ENCODE measurements at regions not wholly inside any gene's neighbourhood (a gene's known extent, or its start where the extent isn't known, plus 50 kb on each side); places are given as distances from the start of the nearest gene placed in this dataset.

DNA sequence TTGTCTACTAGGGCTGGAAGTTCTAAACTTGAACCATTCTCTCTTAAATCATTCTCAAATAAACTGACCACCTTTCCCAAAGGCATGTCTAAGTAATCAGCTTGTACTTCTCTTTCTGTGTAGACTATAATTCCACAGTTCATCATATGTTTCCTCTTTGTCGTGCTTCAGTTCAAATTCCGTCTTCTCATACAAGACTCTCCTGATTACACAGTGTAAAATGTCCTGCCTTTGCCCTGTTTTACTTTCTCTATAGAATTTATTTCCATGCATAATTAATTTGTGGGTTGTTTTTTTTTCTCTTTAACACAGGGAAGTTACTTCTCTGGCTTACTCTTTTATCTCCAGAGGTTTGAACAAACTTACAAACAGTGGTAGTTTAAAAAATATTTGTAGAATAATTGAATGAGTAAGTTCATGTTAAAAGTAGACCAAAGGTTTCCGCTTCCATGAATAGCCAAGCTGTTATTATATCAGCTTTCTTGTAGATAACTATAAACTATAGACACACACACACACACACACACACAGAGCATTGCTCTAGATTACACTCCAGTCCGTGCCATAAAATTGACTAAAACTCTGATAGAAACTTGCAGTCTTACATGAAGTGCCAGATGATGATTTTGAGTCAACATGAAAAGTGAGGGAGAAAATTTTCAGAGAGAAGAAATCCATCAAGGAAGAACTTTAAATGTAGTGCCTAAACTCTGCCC lies 119.0 kb downstream of the SUCNR1 start:
- no peak for DNase-seq (ENCODE audit: low read depth in 1 of 2, low spot score in 1 of 2)

DNA sequence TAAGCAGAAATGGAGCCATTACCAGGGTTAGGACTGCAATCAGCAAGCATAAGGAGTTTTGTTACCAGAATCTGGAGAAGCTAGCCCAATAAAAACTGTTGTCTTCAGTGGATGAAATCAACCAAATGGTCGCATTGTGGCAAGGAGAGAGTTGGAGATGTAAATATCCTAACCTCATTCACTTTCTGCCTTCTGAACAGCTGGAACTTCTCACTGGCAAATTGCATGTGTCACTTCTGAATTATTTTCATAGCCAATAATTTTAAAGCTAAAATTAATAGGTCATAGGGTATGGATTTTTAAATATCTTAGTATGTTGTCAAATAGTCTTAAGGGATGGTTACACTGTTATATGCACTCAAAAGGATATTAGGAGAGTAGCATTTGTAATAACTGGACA lies 121.6 kb downstream of the SUCNR1 start:
- no peak for DNase-seq (ENCODE audit: low read depth in 1 of 2, low spot score in 1 of 2)

DNA sequence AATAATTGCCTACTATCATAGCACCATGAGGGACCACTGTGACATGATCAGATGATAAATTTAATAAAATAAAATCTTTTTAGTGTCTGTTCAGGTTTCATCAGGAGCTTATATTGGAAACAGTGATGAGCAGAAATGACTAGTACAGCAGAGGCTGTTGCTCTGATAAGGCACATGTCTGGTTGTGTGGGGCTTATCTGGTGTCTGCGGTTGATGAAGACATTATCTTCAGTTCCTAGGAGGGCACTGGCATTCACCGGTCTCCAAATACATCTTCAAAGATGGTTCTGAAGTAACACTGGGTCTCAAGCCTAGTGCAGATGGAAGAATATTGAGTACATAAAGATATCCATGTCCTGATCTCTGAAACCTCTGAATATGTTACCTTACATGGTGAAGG lies 125.3 kb downstream of the SUCNR1 start:
- DNase-seq (ENCODE audit: low read depth in 1 of 2, low spot score in 1 of 2): no peak

DNA sequence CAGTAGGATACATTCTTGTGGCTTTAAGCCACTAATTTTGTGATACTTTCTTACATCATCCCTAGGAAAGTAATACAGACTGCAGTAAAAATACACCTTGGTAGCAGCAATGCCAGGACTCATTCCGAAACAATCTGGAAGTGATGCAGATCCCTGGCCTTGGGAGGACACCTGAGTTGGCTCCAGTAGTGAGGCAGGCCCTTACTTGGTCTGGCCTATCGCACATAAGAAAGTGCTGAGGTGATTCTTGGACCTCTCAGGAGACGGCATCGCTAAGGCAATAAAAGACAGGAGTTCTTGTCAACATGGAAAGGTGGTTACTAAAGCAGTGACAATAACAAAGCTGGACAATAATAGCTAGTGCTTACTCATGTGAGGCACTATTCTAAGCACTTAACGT lies 126.5 kb downstream of the SUCNR1 start:
- no peak for DNase-seq (ENCODE audit: low read depth in 1 of 2, low spot score in 1 of 2)

DNA sequence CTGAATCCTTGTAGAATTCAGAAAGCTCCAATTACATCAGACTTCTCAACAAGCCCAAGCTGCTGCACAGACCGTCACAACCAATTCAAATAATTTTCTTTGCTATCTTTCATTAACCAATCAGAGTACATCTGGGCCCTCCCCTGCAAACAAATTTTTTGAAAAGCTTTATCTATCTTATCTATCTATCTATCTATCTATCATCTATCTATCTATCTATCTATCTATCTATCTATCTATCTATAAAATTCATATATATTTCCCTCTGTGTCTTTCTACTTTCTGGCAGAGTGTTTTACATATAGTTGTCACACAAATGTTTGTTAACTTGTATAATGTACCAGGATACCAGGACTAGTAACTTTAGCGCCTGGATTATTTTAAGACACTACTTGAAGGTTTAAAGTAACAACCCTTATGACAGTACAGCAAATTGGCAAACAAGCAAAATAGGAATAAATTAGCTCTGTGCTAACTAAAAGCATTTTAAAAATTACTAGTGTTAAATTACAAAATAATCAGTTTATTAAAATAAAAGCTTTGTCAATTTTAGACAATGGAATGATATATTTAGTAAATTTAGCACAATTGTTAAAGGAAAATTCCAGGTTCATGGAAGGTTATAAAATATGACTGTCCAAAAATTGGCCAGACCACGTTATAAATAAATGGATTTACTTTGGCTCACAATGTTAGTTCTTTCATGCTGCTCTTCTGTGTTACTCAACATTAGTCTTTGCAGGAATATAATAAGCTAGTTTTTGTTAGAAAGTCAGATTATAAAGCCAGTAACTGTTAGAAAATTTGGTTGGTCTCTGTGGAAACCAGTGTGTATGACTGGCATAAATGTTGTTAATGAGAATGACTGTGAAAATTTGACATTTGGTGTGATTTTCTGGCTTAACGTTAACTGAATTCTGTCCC lies 138.6 kb downstream of the SUCNR1 start:
- no peak for DNase-seq (ENCODE audit: low read depth in 1 of 2, low spot score in 1 of 2)

DNA sequence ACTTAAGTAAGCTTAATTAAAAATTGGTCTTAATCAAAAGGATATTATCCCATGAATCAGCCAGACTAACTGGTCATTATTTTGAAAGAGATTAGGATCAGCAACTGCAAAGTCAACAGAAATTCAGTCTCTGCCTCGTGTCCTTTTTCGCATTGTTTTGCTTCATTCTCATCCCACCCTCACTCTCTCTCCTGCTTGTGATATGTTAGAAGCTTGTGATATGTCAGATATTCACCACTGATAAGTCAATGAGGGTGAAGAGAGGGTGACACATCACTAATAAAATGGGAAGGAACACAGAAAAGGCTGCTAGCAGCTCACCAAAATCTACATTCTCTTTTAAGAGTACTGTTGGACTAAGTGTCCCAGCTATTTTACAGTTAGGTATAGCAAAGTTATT lies 146.1 kb downstream of the SUCNR1 start:
- DNase-seq (ENCODE audit: low read depth in 1 of 2, low spot score in 1 of 2): no peak

DNA sequence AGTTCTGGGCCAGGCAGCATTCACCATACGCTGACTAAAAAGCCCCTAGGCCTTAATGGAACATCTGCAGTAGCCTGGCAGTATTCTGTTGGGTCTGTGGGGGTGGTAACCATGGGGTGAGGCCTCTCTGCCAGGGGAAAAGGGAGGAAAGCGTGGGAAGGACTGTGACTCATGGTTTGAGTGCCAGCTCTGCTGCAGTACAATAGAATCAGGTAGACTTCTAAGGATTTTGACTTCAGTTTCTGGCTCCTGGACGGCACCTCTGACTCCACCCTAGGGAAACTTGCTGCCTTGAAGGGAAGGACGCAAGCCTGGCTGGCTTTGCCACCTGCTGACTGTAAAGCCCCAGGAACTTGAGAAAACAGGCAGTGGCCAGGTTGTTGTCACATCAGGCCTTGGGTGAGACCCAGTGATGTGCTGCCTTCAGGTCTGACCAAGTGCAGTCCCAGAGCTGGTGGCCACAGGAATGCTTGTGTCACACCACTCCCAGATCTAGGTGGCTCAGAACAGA lies 148.6 kb downstream of the SUCNR1 start:
- DNase-seq (ENCODE audit: low read depth in 1 of 2, low spot score in 1 of 2): no peak

DNA sequence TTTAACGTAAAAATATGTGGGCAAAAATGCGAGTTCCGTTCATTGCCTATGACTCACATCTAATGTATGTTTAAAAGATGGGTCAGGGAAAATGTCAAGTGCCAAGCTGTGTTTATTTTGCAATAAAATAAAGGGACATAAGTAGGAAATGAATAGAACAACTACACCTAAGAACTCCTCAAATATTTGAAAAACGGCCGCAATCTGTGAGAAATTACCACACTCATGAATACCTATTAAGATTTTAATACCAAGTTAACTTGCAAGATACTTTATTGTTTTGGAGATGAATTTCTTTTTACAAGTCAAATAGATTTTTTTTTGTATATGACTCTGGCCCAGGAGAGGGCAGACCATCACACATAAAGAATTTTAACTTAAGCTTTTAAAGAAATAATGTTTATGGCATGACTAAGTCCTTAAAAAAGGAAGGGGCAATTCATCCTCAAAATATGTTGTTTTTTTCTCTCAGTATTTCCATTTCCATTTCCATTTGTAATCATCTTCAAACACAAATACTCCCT lies 152.7 kb downstream of the SUCNR1 start:
- DNase-seq (ENCODE audit: low read depth in 1 of 2, low spot score in 1 of 2): no peak

DNA sequence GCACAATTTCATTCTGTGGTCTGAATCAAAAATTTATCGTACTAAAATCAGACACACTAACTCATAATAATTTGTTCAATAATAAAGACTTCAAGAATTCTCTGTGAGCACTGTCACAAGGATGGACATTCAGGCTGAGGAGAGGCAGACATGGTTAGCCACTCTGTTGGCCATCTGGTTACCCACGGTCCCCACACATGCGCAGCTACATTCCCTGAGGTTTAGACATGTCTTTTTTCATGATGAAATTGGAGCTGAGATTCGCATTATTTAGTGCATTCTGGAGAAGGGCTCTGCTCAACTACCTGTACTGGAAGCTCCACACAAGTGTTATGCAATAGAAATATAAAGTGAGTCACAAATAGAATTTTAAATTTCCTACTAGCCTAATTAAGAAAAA lies 156.9 kb downstream of the SUCNR1 start:
- no peak for DNase-seq (ENCODE audit: low read depth in 1 of 2, low spot score in 1 of 2)

DNA sequence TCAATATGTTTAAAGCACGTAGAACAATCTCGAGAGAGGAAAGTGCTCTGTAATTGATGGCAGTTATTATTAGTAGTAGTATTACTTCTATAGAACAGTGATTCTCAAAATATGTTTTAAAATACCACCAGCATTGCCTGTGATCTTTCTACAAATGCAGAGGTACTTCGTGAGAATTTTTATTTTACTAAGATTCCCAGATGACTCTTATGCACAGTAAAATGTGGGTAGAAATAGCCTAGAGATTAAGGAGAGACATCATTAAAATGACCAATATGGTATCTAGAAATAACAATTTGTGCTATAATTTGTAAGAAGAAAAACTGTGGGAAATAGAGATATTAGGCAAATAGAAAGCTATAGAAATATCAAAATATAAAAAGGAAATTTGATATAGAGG lies 157.9 kb downstream of the SUCNR1 start:
- no peak for DNase-seq (ENCODE audit: low read depth in 1 of 2, low spot score in 1 of 2)

DNA sequence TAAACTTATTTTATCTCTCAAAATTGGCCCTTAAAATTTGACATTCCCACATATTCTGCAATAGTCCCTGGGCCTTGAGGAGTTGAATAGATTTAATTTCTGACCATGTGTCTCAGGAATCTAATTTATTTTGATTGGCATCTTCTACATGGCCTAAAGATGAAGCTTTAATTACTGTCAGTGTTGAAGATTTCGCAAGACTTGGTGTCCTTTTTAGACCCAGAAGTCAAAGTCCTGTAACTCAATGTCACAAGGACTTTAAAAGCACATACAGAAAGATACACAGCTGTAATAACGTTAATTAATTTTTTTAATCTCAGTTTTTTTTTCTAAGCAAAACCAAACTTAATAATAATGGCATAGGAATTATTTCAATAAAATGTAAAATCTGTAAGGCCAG lies 163.9 kb downstream of the SUCNR1 start:
- DNase-seq (ENCODE audit: low read depth in 1 of 2, low spot score in 1 of 2): no peak

DNA sequence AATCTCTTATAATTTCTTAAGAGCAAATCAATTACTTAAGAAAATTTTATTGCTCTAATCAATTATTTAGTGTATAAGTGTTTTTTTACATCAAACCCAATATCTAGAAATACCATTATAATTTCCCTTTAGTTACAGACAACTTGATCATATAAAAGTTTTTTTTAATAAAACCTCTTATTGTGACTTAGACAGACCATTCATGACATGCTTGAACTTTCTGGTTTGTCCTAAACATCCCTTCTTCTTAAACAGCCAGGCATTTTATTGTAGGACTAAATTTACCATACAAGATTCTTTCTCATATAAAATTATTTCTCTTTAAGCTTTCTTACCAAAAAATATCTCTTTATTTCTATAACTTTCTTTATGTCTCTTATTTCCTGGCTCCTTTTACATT lies 164.5 kb downstream of the SUCNR1 start:
- no peak for DNase-seq (ENCODE audit: low read depth in 1 of 2, low spot score in 1 of 2)

DNA sequence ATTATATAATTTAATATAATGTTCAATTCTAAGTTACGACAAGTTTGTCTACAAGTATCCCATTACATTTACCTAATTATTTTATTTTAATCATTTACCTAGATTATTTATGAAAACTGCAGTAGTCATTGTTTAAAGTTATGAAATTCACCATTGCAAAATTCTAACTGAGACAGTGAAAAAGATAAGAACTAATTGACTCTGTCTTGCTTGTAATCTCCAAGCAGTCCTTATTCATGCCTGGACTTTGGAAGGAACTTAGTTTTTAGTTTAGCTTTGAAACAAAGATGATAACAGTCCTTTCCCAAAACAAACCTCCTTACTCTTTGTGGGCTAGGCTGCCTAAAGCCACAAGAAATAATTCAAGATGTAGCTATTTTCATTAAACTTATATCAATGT lies 165.0 kb downstream of the SUCNR1 start:
- DNase-seq (ENCODE audit: low read depth in 1 of 2, low spot score in 1 of 2): no peak

DNA sequence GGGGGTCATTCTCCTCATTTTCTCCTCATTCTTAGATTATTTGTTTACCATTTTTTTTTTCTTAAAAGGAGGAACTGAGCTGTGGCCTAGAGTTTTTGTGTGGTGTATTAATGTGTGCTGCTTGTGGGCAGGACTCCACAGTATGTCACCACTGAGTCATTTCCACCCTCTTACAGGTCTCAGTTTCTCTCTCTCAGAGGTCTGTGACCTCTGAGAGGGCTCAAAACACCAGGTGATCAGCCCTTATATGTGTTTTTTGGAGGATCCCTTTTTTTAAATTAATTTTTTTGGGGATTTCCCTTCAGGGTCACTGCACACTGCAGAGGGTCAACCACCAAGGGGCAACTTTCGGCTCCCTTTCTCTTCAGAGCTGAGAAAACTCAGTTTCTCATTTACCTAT lies 166.4 kb downstream of the SUCNR1 start:
- DNase-seq (ENCODE audit: low read depth in 1 of 2, low spot score in 1 of 2): no peak

DNA sequence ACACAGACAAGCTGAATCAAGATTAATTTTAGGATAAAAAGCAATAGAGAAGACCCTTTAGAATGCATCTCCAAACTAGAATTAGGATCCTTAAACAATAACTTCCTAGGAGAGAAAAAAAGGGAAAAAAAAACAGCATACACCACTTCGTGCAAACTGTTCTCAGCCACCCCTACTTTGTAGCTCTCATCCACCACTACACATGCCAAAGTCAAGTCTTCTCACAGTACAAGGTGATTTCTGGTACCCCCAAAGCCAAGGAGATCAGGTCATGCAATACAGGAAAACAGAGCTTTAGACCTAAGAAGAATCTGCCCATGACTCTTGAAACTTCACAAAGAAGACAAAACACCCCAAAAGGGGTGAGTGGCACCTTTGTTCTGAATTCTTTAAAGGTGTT lies 166.9 kb downstream of the SUCNR1 start:
- DNase-seq (ENCODE audit: low read depth in 1 of 2, low spot score in 1 of 2): no peak

DNA sequence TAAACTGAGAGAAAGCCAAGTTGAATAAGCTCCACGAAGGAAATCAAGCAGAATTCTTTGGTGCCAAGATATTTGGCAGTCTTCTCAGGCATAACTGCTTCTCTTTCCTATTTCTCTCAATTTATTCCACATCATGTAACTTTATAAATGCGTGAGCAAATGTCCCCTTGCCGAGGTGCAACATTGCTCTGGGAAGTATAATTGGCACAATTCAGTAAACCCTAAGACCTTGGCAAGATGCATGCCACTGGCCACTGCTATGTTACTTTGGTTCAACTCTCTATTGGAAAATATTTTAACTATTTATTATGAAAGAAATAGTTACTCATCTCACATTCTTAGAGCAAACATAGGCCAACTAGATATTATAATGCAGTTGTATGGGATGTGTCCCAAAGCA lies 170.2 kb downstream of the SUCNR1 start:
- no peak for DNase-seq (ENCODE audit: low read depth in 1 of 2, low spot score in 1 of 2)

DNA sequence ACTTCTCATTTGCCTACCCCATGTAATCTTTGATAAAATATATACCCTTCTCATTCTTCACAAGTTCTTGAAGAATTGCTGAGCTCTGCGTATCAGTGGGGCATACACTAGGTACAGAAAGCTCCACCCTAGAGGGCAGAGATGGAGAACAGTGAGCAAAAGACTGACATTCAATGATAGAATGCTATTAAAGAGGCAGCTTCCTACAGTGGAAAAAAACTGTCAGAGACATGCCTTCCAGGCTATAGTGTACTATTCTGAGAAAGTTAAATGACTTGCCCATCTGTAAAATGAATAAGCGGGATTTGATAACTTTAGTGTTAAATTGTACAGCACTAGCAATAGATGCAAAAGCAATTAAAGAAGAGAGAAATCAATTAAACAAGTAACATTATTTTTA lies 172.8 kb downstream of the SUCNR1 start:
- DNase-seq (ENCODE audit: low read depth in 1 of 2, low spot score in 1 of 2): no peak

DNA sequence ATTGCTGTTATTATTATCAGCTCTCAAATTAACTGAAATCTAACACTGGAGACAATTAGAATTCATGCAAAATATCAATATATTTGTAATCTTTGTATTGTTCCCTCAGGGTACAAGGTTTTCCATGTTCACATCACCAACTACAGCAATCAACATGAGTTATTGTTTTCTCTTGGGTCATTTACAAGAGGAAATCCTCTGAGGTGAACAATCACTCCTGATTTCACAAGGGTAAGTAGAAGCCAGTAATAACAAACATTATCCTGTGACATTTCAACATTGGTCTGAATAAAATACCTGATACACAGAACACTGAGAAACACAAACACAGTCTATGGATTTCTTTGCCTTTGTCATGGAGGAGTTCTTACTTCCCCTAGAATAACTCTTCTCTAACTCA lies 174.0 kb downstream of the SUCNR1 start:
- DNase-seq (ENCODE audit: low read depth in 1 of 2, low spot score in 1 of 2): no peak

DNA sequence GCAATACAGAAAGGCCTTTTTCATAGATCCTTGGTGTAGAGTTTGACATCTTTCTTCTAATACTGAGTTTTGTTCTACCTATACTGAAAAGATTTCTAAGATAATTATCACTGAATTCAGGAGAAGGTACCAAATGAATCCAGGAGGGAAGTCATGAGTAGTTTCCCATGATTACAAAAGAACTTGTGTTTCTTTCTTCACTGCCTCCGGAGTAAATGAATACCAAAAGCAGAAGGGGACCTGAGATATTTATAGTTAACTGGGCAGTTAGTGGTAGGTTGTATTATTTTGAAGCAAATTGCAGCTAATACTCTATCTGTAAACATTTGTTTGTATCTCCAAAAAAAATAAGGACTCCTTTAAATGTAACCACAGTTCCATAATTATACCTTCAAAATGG lies 175.4 kb downstream of the SUCNR1 start:
- DNase-seq (ENCODE audit: low read depth in 1 of 2, low spot score in 1 of 2): no peak

DNA sequence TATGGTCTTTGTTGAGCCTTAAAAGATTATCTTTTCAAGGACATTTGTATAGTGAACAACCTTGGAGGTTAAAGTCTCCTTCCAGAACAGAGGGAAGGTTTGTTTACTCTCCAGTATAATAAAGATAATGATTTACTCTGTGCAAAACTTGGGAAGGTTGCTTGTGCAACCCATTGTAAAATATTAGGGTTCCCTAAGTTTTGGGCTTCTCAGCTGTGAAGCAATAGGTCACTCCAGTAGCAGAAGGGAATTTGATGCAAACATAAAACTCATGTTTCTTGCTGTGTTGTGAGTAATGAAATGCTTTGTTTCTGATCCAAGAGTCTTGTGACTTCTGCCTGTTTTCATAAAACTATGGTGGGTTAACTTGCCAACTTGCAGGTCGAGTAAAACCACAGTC lies 177.5 kb downstream of the SUCNR1 start:
- DNase-seq (ENCODE audit: low read depth in 1 of 2, low spot score in 1 of 2): no peak

DNA sequence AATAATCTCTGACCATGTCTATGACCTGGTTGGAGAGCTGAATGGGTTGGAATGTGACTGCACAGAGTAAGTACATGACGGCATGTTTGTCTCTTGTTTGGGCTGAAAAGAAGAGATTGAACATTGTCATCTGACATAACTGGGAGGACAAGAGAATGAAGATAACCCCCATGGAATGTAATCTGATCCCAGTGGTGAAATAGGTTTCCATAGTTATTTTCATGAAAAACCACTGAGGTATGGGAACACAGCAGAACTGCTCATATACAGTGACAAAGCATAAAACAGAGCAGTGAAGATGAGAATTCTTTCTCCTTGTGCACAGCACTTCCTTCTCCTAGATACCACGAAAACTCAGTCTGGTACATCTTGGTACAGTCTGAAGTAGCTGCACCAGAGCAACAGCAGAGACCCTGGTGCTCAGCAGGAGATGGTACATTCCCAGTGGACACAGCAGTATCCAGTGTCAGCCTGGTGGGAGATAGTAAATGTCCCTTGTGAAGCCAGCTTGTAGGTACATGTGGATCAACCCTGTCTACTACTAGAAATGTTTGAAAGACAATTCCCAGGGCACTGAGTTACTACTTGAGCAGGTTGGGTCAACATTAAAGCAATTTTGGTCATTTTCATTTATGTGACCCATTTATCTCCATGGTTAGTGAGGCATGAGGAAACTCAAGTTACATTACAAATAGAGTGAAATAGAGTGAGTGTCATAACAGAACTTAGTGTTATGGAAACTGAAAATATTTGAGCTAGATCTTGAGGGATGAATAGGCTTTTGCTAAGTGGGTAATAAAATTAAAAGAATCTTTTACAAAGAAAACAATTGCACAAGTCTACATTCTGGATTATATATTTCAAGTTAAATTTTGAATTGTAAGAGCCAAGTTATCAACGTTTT lies 178.3 kb downstream of the SUCNR1 start:
- no peak for DNase-seq (ENCODE audit: low read depth in 1 of 2, low spot score in 1 of 2)

All from activated T-helper 1 cell treated with anti-CD3 and anti-CD28 coated beads, Interleukin-2, amount 50 U/mL, for 16 hours (primary cell).